IPS-NIHi7 (cell line): ENCODE measurements at regions not wholly inside any gene's neighbourhood (a gene's known extent, or its start where the extent isn't known, plus 50 kb on each side); places are given as distances from the start of the nearest gene placed in this dataset.
"Not testable (repeated sequence)": the region's sequence is repeated elsewhere in the genome, so short reads cannot be mapped to it uniquely, and the experiment has no call there.

Experiments
- DNase-seq: peaks from one replicate; pipeline ENCODE4 v3.0.0; 2012; ENCODE audit warnings: mixed read lengths; ENCODE audit errors: extremely low spot score

DNA sequence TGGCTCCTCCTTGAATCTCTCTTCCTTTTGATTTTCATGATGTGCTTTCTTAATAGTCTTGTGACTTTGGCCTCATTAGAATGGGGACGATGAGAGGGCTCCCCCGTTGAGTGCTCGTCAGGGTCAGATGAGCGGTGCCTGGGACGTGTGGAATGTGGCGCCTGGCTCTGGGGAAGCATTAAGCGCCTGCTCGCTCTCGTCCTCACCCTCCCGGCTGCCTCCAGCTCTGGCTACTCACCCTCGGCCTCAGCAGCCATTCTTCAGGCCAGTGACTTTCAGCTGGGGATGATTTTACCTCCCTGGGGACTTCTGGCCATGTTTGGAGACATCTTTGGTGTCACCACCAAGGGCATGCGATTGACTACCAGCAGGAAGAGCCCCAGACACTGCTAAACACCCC lies 69.7 kb downstream of the RPS6KA4 start:
- DNase-seq: peak; percentile 60

DNA sequence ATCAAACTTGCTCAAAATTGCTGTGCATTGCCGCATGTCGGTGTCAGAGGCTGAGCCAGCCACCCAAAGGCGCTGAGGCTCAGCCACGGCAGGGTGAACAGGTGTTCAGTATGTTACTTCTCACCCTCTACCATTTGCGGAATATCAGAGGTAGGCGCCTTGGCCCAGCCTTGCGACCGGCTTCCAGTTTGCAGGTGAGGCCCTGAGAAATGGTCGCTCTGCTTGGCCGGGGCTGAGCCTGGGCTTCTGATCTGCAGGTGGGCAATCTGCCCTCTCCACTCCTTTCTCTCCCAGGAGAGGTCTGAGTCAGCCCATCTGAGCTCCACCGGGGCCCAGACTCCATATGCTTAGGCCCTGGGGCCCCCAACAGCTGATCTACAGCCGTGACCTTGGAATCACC lies 71.0 kb downstream of the RPS6KA4 start:
- DNase-seq: no peak

DNA sequence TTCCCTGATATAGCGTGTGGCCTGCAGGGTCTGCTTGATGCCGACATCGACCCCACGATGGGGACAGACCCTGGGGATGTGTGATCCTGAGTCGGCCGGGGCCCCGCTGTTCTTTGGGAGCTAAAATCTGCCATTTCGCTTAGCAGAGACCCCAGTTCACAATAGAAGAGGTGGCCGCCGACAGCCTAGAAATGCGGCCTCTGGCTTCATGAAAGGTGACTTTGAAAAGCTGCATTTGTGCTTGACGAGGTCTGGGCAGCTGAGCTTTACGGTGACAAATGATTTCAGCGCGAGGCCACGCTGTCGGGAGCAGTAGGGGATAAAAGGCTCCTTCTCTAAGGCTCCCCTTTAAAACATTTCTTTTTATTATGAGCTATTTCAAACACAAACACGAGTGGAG lies 71.7 kb downstream of the RPS6KA4 start:
- DNase-seq: no peak

DNA sequence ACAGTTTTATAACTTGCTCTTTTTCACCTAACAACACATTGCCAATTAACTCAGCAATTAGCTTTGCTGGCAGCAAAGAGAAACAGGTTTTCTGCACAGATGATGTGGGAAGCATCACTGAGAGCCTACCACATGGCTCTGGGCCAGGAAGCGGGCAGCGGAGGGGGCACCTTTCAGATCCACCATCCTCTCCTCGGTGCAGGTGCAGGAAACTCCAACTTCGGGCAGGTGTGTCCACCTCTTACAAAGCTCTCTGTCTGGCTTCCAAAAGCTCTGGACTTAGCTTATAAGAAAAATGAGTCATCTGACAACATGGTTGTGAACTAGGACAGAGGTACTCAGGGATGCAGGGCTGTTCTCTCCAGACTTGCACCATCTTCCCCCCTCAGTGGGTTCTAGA lies 77.0 kb downstream of the RPS6KA4 start:
- no peak for DNase-seq

DNA sequence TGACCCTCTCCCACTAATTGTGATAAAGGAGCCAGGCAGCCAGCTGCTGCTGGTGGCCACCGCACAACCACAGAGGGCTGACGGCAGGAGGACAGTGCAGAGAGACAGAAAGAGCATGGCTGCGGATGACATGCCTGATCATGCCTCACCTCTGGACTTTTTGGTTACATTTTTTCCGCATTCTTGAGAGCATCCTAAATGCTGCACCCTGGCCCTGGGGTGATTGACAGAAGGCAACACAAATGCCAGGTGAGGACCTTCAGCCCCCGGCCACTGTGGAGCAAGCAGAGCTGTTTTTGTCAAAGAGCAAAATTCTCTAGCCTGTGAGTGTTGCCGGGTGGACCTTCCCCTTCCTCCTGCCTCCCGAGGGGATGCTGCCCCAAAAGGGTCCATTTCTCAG lies 78.5 kb downstream of the RPS6KA4 start:
- DNase-seq: no peak

DNA sequence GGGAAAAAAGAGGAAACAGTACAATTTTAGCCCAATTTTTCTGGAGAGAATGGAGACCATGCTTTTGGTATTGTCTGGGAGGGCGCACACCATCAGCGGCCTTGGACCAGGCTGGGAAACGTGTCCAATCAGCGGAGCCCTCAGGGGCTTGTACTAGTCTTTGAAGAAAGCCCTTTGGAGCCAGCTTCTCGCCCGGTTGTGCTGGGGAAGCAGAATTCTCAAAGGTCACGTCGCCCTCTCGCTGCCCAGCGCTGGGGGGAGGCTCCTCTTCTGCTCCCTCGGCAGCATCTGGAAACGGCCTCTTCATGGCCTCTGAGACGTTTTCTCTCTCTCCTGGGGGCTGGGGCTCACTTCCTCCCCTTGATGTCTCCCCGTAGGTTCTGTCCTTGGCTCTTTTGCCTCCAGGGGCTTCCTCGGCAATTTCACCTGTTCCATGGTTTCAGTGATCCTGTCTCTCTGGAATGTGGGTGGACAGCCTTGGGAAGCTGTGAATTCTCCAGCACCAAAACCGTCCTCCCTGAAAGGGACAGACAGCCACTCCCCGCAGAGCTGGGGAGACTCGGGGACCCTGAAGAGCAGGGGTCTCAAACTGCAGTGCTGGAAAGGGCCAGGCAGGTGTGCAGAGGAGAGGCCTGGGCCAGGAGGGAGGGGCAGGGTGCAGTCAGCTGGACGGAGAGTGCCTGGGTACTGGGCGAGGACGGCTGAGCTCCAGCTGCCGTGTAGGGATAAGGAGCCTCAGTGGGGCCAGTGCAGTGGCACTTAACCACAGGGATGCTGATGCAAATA lies 80.2 kb downstream of the RPS6KA4 start:
- no peak for DNase-seq

DNA sequence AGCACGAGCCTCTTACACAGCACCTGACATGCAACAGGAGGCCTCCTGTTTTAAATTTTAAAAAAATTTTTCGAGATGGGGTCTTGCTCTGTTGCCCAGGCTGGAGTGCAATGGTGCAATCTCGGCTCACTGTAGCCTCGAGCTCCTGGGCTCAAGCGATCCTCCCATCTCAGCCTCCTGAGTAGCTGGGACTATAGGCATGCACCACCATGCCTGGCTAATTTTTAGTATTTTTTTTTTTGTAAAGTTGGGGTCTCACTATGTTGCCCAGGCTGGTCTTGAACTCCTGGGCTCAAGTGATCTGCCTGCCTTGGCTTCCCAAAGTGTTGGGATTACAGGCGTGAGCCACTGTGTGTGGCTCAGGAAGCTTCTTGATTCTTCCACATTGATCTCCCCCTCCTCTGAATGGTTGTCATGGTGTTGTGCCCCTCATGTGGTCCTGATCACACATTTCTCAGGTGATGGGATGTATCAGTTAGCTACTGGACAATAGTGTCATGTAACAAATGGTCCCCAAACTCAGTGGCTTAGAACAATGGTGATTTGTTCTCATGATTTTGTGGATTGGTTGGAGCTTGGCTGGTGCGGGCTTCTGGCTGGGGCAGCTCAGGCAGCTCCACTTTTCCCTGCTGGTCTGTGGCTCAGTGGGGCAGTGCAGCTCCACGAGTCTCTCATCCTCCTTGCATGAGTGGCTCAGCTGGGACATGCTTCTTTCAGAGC lies 81.0 kb downstream of the RPS6KA4 start:
- not testable (repeated sequence) for DNase-seq

DNA sequence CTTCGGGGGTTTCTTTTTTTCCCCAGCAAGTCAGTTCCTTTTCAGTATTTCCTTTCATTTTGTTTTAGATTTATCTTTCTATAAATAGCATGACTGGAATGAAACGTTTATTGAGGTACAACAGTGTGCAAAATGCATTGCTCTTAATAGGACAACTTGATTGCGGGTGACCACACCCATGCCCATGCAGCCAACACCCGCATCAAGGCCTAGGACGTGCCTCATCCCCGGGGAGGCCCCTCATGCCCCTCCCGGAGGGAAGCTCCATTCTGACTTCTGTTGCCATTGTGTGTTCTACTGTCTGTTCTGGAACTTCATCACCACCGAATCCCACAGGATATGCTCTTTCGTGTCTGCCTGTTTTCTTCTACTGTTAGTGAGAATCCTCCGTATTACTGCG lies 82.2 kb downstream of the RPS6KA4 start:
- no peak for DNase-seq

DNA sequence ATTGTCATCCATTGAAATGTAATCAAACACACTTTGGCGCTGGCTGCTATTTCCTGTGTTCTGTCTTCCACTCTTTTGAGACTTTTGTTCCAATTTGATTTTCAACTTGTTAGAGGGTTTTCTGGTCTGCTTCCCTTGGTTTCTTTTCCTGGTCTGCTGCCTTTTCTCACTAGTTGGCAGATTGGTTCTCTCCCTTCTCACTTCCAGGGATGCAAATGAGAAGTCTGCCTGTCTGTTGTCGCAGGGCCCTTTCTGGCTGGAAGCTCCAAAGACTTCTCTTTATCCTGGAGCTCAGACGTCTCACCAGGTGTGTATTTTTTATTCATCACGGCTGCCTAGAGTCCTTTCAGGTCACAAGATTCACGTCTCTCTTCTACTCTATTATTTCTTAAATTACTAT lies 84.0 kb downstream of the RPS6KA4 start:
- DNase-seq: no peak

DNA sequence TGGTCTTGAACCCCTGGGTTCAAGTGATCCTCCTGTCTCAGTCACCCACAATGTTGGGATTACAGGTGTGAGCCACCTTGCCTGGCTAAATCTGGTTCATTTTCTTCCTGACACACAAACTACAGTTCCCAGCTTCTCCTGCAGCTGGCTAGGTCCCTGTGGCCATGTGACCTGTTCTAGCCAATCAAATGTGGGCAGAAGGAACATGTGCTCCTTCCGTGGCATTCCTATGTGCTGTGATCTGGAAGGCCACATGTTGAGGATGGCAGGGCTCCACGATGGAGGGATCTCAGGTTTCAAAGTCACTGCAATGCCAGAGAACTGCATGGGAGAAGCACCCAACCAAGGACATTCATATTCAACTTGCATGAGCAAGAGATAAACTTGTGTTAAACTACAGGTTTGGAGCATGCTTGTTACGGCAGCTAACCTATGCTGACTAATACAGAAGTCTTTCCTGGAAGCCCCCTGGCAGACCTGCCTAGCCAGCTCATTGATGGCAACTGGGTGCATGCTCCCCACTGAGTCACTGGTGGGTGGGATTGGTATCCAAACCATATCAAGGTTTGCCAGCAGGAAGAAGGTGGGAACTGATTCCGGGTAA lies 86.0 kb downstream of the RPS6KA4 start:
- peak; percentile 48 for DNase-seq

DNA sequence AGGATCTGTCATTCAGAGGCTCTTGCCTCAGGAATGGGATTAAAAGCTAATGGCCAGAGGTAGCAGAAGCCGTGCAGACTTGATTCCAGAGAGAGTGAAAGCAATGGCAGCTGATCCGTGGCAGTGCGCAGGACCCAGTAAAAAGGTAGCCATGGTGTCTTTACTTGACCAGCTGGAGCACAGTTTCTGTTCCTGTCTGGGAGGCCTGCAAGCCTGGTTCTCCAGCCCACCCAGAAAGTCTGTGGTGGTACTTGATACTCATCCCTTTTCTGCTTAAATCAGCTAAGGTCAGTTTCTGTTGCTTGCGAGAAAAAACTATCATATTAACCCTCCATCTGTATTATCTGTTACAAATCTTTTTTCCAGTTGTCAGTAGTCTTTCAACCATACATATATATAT lies 86.7 kb downstream of the RPS6KA4 start:
- DNase-seq: no peak

DNA sequence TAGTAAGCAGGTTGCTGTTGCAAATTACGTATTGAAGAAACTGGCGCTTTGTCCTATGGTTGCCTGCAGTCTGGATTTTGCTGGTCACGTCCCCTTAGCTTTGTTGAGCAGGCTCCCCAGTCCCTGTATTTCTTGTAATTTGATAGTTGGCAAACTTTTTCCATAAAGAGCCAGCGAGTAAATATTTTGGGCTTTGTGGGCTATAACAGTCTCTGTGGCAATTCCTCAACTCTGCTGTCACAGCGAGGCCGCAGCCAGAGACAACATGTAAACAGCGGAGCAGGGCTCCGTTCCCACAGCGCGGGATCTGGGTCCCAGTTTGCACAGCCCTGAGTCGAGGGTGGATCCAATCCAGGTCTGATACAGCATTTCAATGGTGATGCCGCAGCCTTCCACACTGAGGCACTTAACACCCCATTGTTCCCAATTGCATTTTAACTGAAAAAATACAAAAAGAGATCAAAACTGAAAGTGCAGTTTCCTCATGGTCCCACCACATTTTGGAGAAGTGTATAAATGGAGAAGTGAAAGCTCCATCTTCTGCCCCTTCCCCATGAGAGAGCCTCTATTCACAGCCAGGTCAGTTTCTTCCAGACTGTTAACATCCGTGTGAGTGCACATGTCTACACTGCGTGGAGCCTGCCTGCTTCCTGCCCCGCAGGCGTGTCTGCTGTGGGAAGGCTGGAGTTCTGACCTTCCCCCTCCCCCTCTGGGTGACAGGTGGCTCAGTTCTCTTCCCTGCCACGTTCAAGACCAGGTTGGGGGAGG lies 89.1 kb downstream of the RPS6KA4 start:
- no peak for DNase-seq

DNA sequence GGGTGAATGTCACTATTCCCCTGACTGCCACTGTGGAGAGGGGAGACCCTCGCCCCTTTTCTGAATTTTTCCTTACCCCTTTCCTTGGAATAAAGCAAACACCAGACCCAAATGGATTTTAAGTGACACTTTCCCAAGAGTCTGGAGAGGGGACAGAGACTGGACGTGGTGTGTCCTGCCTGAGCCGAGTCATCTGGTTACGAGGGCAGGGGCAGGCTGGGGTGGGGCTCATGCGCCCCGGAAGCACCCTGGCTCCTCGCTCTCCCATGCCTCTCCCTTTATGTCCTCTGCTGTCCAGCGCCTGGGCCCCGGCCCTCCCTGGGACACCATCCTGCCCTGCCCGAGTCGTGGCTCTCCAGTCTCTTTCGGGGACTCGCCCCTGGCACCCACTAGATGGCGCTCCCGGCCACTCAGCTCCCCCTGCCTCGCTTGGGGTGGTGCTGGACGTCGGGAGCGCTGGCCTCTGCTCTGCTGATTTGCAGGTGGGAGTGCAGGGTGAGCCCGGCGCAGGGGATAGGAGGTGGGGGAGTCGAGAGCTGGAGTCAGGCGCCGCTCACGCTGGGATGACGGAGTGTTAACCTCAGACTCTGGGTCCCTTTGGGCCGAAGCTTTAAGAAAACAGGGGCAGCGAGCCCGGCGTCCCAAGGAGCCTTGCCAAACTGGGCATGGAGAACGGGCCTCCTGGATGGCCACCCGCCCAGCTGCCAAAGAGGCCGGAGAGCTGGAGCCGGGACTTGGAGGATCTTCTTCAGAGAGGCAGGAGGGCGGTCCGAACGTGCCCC lies 89.8 kb downstream of the RPS6KA4 start:
- peak; percentile 91 for DNase-seq

DNA sequence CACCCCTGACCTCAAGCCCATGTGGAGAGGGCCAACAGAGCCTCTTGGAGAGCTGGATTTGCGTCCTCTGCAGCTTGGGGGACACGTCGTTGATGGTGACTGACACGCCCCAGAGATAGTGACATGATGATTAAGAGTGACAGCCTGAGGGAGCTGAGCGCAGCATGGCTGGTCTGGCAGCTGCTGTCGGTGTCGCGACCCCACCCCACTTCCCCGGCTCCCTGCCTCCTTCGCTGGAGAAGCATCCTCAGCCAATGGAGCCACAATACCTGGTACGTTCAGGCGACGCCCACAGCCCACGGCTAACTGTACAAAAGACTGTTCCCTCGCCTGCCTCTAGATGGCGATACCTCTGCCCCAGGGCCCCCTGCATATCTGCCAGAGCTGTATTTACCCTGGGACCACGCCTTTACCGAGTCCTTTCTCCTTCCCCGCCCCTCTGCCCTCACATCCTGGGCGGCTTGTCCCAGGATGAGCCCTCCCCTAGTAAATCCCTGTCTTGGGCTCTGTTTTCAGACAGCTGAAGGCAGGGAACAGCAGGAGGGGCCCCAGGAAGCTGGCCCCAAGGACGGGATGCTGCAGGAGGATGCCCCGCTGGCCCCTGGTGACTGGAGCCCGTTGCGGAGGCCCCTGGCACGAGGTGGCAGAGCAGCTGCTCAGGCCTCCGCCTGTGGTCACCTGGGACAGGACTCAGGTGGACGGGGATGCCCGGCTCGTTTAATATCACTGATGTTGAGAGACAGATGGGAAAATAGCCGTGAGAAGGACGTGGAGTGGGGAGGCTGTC lies 90.6 kb downstream of the RPS6KA4 start:
- DNase-seq: peak; percentile 94

DNA sequence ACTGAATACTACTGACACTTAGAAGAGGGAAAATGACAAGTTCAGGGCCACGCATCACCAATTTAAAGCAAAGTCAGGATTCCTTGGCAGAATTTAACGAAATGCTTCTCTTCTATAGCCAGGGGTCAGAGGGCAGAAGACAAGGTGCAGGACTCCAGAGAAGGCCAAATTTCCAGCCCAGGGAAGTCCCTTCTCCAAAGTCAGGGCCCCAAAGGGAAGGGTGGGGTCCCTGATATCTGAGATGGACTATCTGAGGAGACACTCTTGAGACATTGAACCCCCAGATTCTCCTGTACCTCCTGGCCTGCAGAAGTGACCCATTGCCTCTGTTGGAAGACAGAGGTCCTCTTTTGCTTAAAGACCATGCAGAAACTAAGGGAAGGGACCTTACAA lies 91.2 kb downstream of the RPS6KA4 start:
- DNase-seq: no peak

DNA sequence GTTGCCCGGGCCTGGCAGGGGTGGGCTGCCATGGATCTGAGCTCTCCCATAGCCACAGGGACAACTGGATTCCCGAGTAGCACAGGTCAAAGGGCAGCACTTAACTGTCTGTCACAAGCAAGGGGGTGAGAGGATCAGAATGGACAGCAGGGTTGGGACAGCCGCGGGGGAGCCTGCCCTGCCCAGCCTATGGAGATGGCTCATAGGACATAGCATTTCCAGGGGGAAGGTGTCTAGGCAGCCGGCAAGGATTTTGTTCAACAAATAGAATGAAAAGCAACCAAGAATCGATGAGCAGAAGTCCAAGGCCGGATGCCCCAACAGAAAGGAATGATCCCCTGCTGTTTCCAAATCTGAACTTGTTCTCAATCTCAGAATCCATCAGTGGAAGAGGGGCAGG lies 92.9 kb downstream of the RPS6KA4 start:
- no peak for DNase-seq

DNA sequence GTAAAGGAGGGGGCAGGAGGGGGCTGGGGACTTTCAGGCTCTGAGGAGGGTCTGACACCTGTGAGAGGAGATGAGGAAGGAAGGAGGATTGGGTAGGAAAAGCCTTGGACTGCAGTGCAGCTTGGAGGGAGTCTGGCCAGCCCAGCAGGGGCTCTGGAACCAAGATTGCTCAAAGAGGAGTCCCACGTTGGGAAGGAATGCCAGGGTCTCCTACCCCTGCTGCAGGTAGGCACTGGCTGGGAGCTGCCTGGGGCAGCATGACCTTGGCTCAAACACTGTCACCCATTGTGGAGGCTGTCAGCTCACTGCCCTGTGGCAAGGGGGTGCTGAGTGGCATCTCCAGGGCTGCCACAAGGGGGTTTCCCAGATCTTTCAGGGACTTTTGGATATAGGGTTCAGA lies 94.5 kb downstream of the RPS6KA4 start:
- no peak for DNase-seq

DNA sequence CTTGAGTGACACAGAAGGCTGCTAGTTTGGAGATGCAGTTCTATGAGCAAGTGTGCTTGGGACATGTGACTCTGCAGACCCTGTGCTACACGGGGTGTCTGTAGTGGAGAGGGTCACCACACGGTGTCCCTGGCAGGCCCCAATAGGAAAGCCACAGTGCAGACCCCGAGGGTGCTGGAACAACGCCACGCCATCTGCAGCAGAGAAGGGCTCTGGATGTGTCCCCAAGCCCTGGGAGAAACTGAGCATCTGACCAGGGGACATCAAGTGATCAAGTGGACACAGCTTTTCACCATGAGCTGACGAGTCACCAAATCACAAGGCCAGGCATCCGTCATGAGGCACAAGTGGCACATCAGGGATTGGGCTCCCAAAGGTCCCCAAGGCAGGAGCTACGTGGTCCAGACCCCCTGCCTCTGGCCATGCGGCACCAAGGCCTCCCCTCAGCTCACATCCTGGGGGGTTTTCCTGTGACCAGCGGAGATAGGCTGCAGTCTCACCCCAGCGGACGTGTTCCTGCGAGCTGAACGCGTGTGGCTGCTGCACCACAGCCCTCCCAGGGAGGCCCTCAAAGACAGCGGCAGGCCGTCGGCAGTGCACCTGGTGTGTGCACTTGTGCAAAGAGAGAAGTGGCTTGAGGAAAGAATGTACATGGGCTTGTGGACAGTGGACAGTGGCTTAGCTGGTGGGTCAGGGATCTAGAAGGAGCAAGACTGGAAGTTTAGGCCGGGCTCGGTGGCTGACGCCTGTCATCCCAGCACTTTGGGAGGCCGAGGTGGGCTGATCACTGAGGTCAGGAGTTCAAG lies 96.7 kb downstream of the RPS6KA4 start:
- no peak for DNase-seq

DNA sequence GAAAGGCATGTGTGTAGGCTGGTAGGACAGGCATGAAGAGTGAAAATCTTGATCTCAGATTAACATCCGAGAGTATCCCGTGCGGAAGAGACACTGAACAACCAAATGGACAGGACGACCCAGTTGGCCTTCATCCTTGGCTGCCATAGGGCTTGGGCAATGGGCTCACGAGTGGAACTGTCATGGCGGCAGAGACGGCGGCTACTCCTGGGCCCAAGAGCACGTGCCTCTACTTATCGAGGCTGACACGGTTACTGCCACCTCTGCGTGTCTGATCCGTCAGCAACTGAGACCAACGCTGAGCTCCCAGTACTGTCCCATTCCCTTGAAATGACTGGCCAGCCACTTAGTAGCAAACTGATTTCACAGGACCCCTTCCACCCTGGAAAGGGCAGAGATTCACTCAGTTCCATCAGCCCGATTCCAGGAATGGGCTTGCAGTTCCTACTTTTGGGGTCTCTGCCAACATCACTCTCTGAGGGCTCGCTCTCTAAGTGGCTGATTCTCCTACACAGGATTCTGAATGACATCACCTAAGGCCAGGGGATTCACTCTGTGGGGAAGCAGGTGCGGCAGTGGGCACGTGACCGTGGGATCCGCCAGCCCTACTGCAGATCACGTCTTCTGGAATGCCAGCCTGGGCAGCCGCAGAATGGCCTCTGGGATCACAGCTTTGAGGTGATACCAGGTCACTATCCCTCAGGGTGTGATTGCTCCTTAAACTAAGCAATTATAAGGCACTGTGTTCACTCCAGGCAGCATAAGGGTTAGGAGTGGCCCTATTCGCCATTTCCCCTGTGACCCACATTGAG lies 97.8 kb downstream of the RPS6KA4 start:
- no peak for DNase-seq
